ENCODE measurements at regions not wholly inside any gene's neighbourhood (a gene's known extent, or its start where the extent isn't known, plus 50 kb on each side); places are given as distances from the start of the nearest gene placed in this dataset.

GRCh38 chr3:28844298-28845005, 436.4 kb upstream of the RBMS3 start:
- POLR2A ChIA-PET, result no interaction called here
- Histone ChIP-seq H3K9me3 (ENCODE audit: low read length) (no peaks in the 10 kb centered on the region), H3K27ac (ENCODE audit: low read depth, low read length, poor library complexity, severe bottlenecking) (no peak overlapping the region), H2AFZ (ENCODE audit: low read length) (no peak overlapping the region), H3K36me3 (ENCODE audit: insufficient read depth, low read length) (no peaks in the 10 kb centered on the region), H3K4me1 (ENCODE audit: insufficient read depth, low read length, poor library complexity, severe bottlenecking) (no peaks in the 10 kb centered on the region), H3K4me3 (ENCODE audit: low read depth, low read length, poor library complexity, severe bottlenecking) (no peak overlapping the region), H3K79me2 (ENCODE audit: insufficient read depth, low read depth, low read length) (no peaks in the 10 kb centered on the region), H3K9me2 (ENCODE audit: insufficient read depth, low read length) (no peaks in the 10 kb centered on the region), H4K20me1 (ENCODE audit: insufficient read depth, low read length) (no peaks in the 10 kb centered on the region), H3K4me2 (ENCODE audit: low read length) (no peak overlapping the region)
- BruUV-seq (replicated peaks), result no TSS peak
- CTCF ChIA-PET (ENCODE audit: unreplicated experiment), result no interaction called here
- DNase-seq (ENCODE audit: low spot score), result no peak
- TF ChIP-seq CTCF (conservative IDR thresholded peaks at IDR 0.05; ENCODE audit: low read length), result no peak
- TF ChIP-seq EZH2phosphoT487 (IDR thresholded peaks at IDR 0.05; ENCODE audit: borderline replicate concordance, low read depth, low read length), result no peak
- intact Hi-C loops (cut with micrococcal nuclease; ENCODE audit: unreplicated experiment), result no loop called here

- no peak for TF ChIP-seq EZH2phosphoT487 (IDR thresholded peaks at IDR 0.05; ENCODE audit: borderline replicate concordance, low read depth, low read length)
- BruUV-seq (replicated peaks), result no TSS peak
- Histone ChIP-seq H3K9me3 (ENCODE audit: low read length) (no peaks in the 10 kb centered on the region), H3K4me3 (ENCODE audit: low read depth, low read length, poor library complexity, severe bottlenecking) (no peak overlapping the region), H3K79me2 (ENCODE audit: insufficient read depth, low read depth, low read length) (no peaks in the 10 kb centered on the region), H3K4me1 (ENCODE audit: insufficient read depth, low read length, poor library complexity, severe bottlenecking) (no peaks in the 10 kb centered on the region), H4K20me1 (ENCODE audit: insufficient read depth, low read length) (no peaks in the 10 kb centered on the region), H3K27ac (ENCODE audit: low read depth, low read length, poor library complexity, severe bottlenecking) (no peak overlapping the region), H3K9me2 (ENCODE audit: insufficient read depth, low read length) (no peaks in the 10 kb centered on the region), H3K36me3 (ENCODE audit: insufficient read depth, low read length) (no peaks in the 10 kb centered on the region), H2AFZ (ENCODE audit: low read length) (no peak overlapping the region), H3K4me2 (ENCODE audit: low read length) (no peak overlapping the region)
- intact Hi-C loops (cut with micrococcal nuclease; ENCODE audit: unreplicated experiment), result no loop called here
- POLR2A ChIA-PET, result no interaction called here
- CTCF ChIA-PET (ENCODE audit: unreplicated experiment), result no interaction called here
- DNase-seq (ENCODE audit: low spot score), result no peak
Observed at GRCh38 chr3:28845006-28845324, 435.9 kb upstream of the RBMS3 start.

- Histone ChIP-seq H3K9me3 (ENCODE audit: low read length) (no peaks in the 10 kb centered on the region), H3K27ac (ENCODE audit: low read depth, low read length, poor library complexity, severe bottlenecking) (no peak overlapping the region), H3K4me3 (ENCODE audit: low read depth, low read length, poor library complexity, severe bottlenecking) (no peak overlapping the region), H3K4me1 (ENCODE audit: insufficient read depth, low read length, poor library complexity, severe bottlenecking) (no peaks in the 10 kb centered on the region), H4K20me1 (ENCODE audit: insufficient read depth, low read length) (no peaks in the 10 kb centered on the region), H3K79me2 (ENCODE audit: insufficient read depth, low read depth, low read length) (no peaks in the 10 kb centered on the region), H3K4me2 (ENCODE audit: low read length) (no peak overlapping the region), H3K36me3 (ENCODE audit: insufficient read depth, low read length) (no peaks in the 10 kb centered on the region), H3K9me2 (ENCODE audit: insufficient read depth, low read length) (no peaks in the 10 kb centered on the region), H2AFZ (ENCODE audit: low read length) (no peak overlapping the region)
- POLR2A ChIA-PET, result interaction anchor here (0.9 kb wide), 1 partner anchor 712 kb away, joined by 3 read pairs; no protein-coding TSS in a partner anchor
- no TSS peak for BruUV-seq (replicated peaks)
- intact Hi-C loops (cut with micrococcal nuclease; ENCODE audit: unreplicated experiment), result no loop called here
- no peak for DNase-seq (ENCODE audit: low spot score)
- TF ChIP-seq CTCF (conservative IDR thresholded peaks at IDR 0.05; ENCODE audit: low read length), result no peak
- TF ChIP-seq EZH2phosphoT487 (IDR thresholded peaks at IDR 0.05; ENCODE audit: borderline replicate concordance, low read depth, low read length), result no peak
- CTCF ChIA-PET (ENCODE audit: unreplicated experiment), result no interaction called here
Observed at GRCh38 chr3:28846971-28847478, 433.8 kb upstream of the RBMS3 start.

Measured in OCI-LY7 (cell line).